ENCODE measurements at regions not wholly inside any gene's neighbourhood (a gene's known extent, or its start where the extent isn't known, plus 50 kb on each side); places are given as distances from the start of the nearest gene placed in this dataset.
"Not testable (repeated sequence)": the region's sequence is repeated elsewhere in the genome, so short reads cannot be mapped to it uniquely, and the experiment has no call there.

DNA sequence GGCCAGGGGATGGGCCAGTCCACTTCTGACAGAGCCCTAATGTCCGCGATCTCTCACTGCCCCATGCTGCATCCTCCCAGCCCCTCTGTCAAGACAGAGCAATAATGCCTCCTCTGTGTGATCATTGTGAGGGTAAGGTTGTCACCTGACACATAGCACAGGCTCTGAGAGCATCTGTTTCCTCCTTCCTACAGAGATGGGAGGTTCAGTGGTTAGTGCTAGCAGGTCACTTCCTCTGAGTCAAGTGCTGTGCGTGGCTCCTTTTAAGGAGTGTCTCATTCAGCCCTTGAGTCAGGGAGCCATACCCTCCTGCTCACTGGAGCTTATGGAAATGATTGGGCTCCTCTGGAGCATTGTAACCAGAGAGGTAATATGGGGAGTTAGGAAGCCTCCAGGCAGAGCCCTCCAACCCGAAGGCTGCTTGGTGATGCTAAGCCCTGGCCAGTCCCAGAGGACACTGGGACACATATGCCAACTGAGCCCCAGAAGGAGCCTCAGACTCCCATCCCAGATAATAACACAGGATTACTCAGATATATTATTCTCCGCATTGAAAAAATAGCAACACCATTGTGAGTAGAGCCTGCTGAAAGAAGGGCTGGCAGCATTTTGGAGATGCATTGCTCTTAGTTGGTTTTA is 189.0 kb downstream of the GALNT1 start:
- no peak overlapping the region for H3K4me3 ChIP-seq (ENCODE audit: low read length)
- DNase-seq (ENCODE audit: low read depth, low spot score), result peak; percentile 37

- DNase-seq (ENCODE audit: low read depth, low spot score), result no peak
- no peak overlapping the region for H3K4me3 ChIP-seq (ENCODE audit: low read length)
Measured at GRCh38 chr18:35771172-35771571, 189.6 kb downstream of the GALNT1 start.

DNA sequence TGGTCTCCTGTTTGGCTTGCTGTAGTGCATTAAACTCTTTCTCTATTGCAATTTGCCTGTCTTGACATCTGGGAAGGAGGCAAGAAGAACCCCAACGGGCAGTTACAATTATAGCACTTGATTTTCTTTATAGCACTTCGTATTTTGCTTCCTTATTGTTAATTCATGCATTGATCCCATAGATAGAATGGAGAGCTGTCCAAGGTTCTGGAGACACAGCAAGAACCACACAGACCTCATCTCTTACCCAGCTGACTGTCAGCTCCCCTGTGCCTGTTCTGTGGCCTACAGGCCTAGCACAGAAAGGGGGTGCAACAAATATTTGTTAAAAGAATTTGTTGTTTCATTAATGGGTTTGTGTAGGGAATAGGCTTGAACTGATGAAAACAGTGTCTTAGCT is 194.3 kb downstream of the GALNT1 start:
- no peak overlapping the region for H3K4me3 ChIP-seq (ENCODE audit: low read length)
- DNase-seq (ENCODE audit: low read depth, low spot score), result peak; percentile 15

DNA sequence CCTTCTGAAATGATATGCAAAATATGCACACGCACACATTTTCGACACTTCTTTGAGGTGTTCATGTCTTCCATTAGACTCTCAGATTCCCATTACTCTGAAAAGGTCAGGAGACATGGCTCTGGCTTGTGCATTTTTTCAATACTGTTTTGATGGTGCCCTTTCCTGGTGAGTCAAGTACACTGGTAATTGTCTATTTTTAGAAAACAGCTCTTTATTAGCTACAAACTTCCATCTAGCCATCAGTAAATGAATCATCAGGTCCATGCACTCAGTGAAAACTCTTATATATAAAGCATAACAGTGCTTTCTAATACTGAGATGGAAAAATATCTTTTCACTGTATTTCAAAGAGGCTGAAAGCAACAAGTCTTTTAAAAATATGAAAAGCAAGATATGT is 194.9 kb downstream of the GALNT1 start:
- no peak for DNase-seq (ENCODE audit: low read depth, low spot score)
- H3K4me3 ChIP-seq (ENCODE audit: low read length), result no peak overlapping the region

DNA sequence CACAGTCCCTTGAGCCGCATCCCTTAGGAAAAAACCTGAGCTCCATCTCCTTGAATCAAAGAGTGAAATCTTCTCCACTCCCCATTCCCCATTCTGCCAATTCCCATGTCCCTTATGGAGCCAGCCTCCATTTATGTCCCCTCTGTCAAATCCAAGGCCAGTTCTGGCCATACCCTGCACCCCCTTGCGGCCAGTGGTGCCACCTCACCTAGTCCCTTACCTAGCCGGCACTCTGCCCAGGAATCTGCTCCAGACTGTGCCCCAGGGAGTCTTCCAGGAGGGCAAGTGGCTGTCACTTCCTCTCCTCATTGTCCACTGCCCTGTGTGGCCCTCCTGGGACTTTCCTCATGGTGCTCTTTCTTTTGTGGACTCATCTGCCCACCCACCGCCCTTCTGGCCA is 195.4 kb upstream of the RMP24 start:
- no peak overlapping the region for H3K4me3 ChIP-seq (ENCODE audit: low read length)
- no peak for DNase-seq (ENCODE audit: low read depth, low spot score)

DNA sequence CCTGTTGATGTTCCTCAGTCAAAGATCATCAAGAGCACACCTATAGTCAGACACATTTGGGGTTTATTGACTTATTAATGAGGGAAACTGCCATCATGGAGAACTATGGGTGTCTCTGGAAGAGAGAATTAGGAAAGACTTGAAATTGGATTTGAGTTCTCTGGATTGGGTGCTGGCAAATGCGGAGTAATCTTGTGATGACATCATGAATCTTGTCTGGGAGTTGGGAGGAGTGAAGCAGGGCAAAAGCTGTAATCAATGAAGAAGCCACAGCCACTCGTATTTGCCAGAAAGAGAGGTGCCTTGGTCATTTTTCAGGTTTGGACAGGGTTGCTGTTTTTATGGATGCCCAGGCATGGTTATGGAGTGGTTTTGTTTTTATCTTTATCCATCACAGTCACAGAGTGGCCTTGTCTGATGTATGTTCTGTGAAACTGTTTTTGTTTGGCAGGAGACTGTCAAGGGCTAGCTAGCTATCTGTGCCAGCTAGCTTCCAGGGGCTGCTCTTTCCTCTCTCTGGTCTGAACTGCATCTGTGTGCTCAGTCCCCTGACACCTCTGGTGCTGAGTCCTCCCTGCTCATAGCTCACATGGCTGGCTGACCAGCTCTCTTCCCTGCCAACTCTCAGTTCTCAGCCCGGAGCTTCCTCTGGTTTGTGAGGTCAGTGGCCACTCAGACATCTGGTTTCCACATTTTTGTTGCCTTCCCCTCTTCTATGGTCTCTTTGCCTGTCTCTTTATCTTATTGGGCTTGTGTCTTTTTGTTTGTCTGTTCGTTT is 193.4 kb upstream of the RMP24 start:
- H3K4me3 ChIP-seq (ENCODE audit: low read length), result no peak overlapping the region
- no peak for DNase-seq (ENCODE audit: low read depth, low spot score)

DNA sequence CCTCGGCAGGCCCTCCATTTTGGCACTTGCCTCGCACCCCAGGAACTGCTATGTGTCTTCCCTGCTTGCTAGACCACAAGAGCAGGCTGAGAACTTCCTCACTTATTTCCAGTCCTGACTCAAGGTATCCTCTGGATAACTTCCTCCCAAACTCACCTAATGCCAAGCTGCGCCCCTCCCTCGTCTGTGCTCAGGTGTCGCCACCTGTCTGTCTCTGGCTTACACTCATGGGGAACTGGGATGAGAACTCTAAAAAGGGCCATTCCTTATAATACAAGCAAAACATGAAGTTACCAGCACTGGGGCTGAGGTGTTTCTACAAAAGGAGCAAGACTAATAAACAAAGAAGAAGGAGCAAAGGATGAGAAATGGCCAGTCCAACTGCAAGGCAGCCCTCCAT is 191.5 kb upstream of the RMP24 start:
- no peak overlapping the region for H3K4me3 ChIP-seq (ENCODE audit: low read length)
- DNase-seq (ENCODE audit: low read depth, low spot score), result no peak

GRCh38 chr18:35782926-35783325 is 189.6 kb upstream of the RMP24 start:
- no peak overlapping the region for H3K4me3 ChIP-seq (ENCODE audit: low read length)
- DNase-seq (ENCODE audit: low read depth, low spot score), result no peak

GRCh38 chr18:35786365-35787042 is 186.0 kb upstream of the RMP24 start:
- H3K4me3 ChIP-seq (ENCODE audit: low read length), result no peak overlapping the region
- no peak for DNase-seq (ENCODE audit: low read depth, low spot score)

DNA sequence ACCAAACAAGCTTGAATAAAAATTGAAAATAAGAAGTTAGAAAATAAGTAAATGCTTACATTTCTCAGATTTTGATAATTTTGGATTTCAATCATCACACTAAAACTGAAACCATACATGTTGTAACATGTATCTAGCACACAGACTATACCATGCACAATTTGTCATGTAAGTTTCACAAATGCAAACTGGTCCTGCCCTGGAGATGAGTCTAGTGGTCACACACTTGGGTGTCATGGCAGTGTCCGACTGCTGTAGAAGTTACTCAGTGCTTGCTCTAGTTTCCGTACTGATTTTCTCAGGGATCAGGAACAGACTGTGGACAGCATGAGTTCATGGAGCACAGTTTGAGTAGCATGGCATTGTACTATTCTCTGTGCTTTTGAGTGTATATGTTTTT is 182.9 kb upstream of the RMP24 start:
- DNase-seq (ENCODE audit: low read depth, low spot score), result no peak
- no peak overlapping the region for H3K4me3 ChIP-seq (ENCODE audit: low read length)

DNA sequence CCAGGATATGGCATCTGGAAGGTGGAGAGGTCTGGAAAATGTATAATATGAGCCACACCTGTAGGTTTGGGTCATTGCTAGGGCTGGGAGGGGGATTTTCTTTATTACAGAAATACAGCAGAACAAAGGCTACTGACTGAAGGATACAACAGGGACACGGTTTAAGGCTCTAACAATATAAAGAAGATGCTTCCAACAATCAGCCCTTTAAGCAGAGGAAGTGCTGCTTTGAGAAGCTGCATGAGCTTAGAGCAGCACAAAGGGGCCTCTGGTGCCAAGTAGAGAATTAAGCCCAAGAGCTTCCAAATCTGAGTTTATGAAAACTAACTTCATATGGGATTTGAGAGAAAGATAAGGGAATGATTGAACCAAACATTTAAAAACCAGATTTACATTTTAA is 174.5 kb upstream of the RMP24 start:
- DNase-seq (ENCODE audit: low read depth, low spot score), result no peak
- H3K4me3 ChIP-seq (ENCODE audit: low read length), result no peak overlapping the region

DNA sequence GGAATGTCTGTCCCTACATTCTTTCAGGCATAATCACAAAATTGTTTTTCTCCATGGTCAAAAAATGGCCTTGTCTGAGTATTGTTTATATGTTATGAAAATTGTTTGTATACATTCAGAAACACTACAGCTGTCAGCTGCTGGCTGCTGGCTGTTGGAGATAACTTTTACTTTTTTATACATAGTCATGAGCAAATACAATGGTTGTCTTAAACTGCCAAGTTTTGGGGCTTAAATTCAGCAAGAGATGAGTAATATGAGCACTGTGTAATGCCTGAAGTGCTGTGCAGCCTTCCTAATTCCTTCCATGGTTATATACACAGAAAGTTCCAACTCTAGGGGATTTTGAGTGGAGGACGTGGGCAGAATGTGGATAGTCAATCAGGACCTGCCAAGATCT is 168.9 kb upstream of the RMP24 start:
- DNase-seq (ENCODE audit: low read depth, low spot score), result no peak
- no peak overlapping the region for H3K4me3 ChIP-seq (ENCODE audit: low read length)

DNA sequence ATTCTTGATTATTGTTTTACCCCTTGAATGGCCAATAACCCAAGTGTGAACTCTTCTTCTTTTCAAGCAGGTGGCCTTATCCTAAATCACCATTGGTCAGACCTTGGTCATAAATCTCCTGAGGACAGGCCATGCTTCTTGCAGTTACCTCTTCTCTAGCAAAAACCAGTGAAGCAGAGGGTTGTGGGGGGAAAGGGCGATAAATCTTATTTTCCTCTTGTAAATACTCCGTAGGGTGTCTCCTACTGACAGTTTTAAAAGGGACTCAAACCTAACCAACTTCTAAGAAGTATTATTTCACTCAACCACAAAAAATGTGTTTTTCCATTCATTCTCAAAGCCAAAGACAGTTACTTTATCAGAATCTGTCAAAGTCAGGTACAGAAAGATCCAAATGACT is 168.1 kb upstream of the RMP24 start:
- H3K4me3 ChIP-seq (ENCODE audit: low read length), result no peak overlapping the region
- no peak for DNase-seq (ENCODE audit: low read depth, low spot score)

DNA sequence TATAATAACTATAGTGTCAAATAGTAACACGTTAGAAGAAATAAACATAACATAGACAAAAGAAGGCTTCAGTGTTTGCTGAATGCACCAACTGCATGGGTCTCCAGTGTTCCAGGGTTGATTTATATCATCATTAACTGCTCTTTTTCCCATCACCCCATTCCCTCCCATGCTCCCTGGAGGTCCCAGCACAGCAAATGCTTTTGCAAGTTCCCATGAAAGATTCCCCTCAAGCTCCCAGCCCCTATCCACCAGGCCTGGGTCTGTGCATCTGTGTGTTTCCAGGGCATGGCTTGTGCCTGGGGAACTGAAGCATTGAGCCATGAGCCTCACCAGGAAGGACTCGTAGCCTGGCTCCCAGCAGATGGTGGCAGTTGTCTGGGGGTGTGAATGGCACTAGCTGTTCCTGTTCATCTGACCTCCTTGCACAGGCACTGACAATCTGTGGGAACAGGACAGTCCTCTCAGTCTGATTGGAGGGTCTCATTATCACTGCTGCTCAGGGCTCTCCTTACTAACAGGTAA is 164.6 kb upstream of the RMP24 start:
- no peak for DNase-seq (ENCODE audit: low read depth, low spot score)

DNA sequence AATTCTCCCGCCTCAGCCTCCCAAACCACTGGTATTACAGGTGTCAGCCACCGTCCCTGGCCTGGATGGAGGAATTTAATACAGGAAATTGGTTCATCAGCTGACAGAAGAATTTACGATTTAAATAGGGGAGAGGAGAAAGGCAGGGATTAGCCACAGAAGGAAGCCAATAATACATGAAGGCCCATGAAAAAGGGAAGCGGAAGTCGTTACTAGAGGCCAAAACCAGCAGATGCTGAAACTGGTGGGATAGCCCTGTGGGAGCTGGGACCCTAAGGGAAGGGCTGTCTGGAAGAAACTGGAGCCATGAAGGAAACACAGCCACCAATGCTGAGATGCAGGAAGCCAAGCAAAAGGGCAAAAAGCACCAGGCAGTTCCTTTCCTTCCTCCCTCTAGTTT is 163.7 kb upstream of the RMP24 start:
- no peak for DNase-seq (ENCODE audit: low read depth, low spot score)
- no peak overlapping the region for H3K4me3 ChIP-seq (ENCODE audit: low read length)

More for the DNA sequence above, 164.6 kb upstream of the RMP24 start:
- H3K4me3 ChIP-seq (ENCODE audit: low read length), result no peak overlapping the region

- H3K4me3 ChIP-seq (ENCODE audit: low read length), result no peak overlapping the region
- DNase-seq (ENCODE audit: low read depth, low spot score), result no peak
Measured at GRCh38 chr18:35810520-35810919, 162.0 kb upstream of the RMP24 start.

DNA sequence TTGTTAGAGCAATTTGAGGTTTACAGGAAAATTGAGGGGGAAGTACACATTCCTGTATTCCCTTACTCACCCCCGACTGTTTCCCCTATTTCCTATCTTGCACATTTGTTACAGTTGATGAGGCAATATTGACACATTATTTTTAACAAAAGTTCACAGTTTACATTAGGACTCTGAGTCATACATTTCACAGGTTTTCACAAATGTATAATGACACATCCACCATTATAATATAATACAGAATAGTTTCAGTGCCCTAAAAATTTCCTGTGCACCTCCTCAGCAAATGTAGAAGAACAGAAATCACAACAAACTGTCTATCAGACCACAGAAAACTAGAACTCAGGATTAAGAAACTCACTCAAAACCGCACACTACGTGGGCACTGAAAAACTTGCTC is 160.6 kb upstream of the RMP24 start:
- no peak for DNase-seq (ENCODE audit: low read depth, low spot score)
- H3K4me3 ChIP-seq (ENCODE audit: low read length), result no peak overlapping the region

GRCh38 chr18:35815011-35815410 is 157.5 kb upstream of the RMP24 start:
- H3K4me3 ChIP-seq (ENCODE audit: low read length); DNase-seq (ENCODE audit: low read depth, low spot score): not testable (repeated sequence)

GRCh38 chr18:35816003-35816402 is 156.5 kb upstream of the RMP24 start:
- no peak for DNase-seq (ENCODE audit: low read depth, low spot score)
- H3K4me3 ChIP-seq (ENCODE audit: low read length), result no peak overlapping the region

Measured in Jurkat, Clone E6-1 (cell line).